Spinal cord (tissue), 9 donors: ENCODE measurements at regions not wholly inside any gene's neighbourhood (a gene's known extent, or its start where the extent isn't known, plus 50 kb on each side); places are given as distances from the start of the nearest gene placed in this dataset.

Source experiments
- DNase-seq, 6 donors: peaks; one replicate each; pipeline versions ENCODE4 v3.0.0 to v3.0.0-alpha.2; 2013 to 2015; ENCODE audit warnings: low spot score in 6 of 6, low read depth in 4 of 6
- H3K27ac ChIP-seq: one replicate; pipeline ENCODE4 v1.5.1; 2013; ENCODE audit warnings: low read depth, low read length, control low read depth
- H3K27me3 ChIP-seq: one replicate; pipeline ENCODE4 v1.6.1; 2013; ENCODE audit warnings: low read length; ENCODE audit not compliant: control insufficient read depth, insufficient read depth
- H3K36me3 ChIP-seq: one replicate; pipeline ENCODE4 v1.6.1; 2013; ENCODE audit warnings: low read length; ENCODE audit not compliant: control insufficient read depth, insufficient read depth
- H3K4me1 ChIP-seq: one replicate; pipeline ENCODE4 v1.6.1; 2013; ENCODE audit warnings: low read length; ENCODE audit not compliant: control insufficient read depth, insufficient read depth
- H3K4me3 ChIP-seq: one replicate; pipeline ENCODE4 v1.5.1; 2013; ENCODE audit warnings: low read depth, low read length, control low read depth
- H3K9me3 ChIP-seq: one replicate; pipeline ENCODE4 v1.6.1; 2013; ENCODE audit warnings: low read length; ENCODE audit not compliant: control insufficient read depth, insufficient read depth
- WGBS: methylation state at CpG from one replicate; pipeline ENCODE4 v1.1.5; 2013; ENCODE audit warnings: missing lambda C conversion rate; ENCODE audit not compliant: insufficient coverage; 5-methylcytosine and 5-hydroxymethylcytosine counted together
- donor health status: healthy.

GRCh38 chr12:29880987-29881386, 97.2 kb upstream of the TMTC1 start:
- WGBS = no CpG with 5 or more reads among the region's 3 CpGs
- no peak for DNase-seq
- no peaks in the 10 kb centered on the region for H3K4me1 ChIP-seq
- H3K27me3 ChIP-seq = no peaks in the 10 kb centered on the region
- H3K9me3 ChIP-seq = no peaks in the 10 kb centered on the region
- H3K36me3 ChIP-seq = no peaks in the 10 kb centered on the region
- H3K27ac ChIP-seq = no peak overlapping the region
- H3K4me3 ChIP-seq = no peak overlapping the region

- H3K27me3 ChIP-seq = no peaks in the 10 kb centered on the region
- WGBS = 87% methylated on average over 3 of the region's 4 CpGs
- H3K4me3 ChIP-seq = no peak overlapping the region
- no peak overlapping the region for H3K27ac ChIP-seq
- H3K9me3 ChIP-seq = no peaks in the 10 kb centered on the region
- no peak for DNase-seq
- H3K4me1 ChIP-seq = no peaks in the 10 kb centered on the region
- H3K36me3 ChIP-seq = no peaks in the 10 kb centered on the region
Measured at GRCh38 chr12:29879606-29880308, 96.0 kb upstream of the TMTC1 start.

- DNase-seq = no peak
Measured at GRCh38 chr12:29869946-29870345, 86.2 kb upstream of the TMTC1 start.

GRCh38 chr12:29867823-29868222, 84.1 kb upstream of the TMTC1 start:
- DNase-seq = no peak
- Histone ChIP-seq H3K27ac (no peak overlapping the region), H3K9me3 (no peaks in the 10 kb centered on the region), H3K4me3 (no peak overlapping the region), H3K36me3 (no peaks in the 10 kb centered on the region), H3K4me1 (no peaks in the 10 kb centered on the region), H3K27me3 (no peaks in the 10 kb centered on the region)
- WGBS = 89% methylated on average over 5 of the region's 6 CpGs

More at GRCh38 chr12:29869946-29870345, 86.2 kb upstream of the TMTC1 start:
- no CpG with 5 or more reads among the region's 1 CpG for WGBS
- Histone ChIP-seq H3K27me3 (no peaks in the 10 kb centered on the region), H3K4me3 (no peak overlapping the region), H3K9me3 (no peaks in the 10 kb centered on the region), H3K36me3 (no peaks in the 10 kb centered on the region), H3K4me1 (no peaks in the 10 kb centered on the region), H3K27ac (no peak overlapping the region)

GRCh38 chr12:29863665-29864064, 79.9 kb upstream of the TMTC1 start:
- WGBS = no CpG with 5 or more reads among the region's 1 CpG
- H3K27ac ChIP-seq = no peak overlapping the region
- DNase-seq = no peak
- H3K27me3 ChIP-seq = no peaks in the 10 kb centered on the region
- H3K4me3 ChIP-seq = no peak overlapping the region
- H3K4me1 ChIP-seq = no peaks in the 10 kb centered on the region
- H3K36me3 ChIP-seq = no peaks in the 10 kb centered on the region
- H3K9me3 ChIP-seq = no peaks in the 10 kb centered on the region

- no peaks in the 10 kb centered on the region for H3K36me3 ChIP-seq
- H3K4me3 ChIP-seq = no peak overlapping the region
- 18% methylated on average over 1 of the region's 2 CpGs for WGBS
- H3K27ac ChIP-seq = no peak overlapping the region
- DNase-seq = peak in 3 of 6 donors; percentile 5 to 79 (median 68)
- no peaks in the 10 kb centered on the region for H3K4me1 ChIP-seq
- no peaks in the 10 kb centered on the region for H3K27me3 ChIP-seq
- no peaks in the 10 kb centered on the region for H3K9me3 ChIP-seq
Measured at GRCh38 chr12:29858270-29858786, 74.6 kb upstream of the TMTC1 start.

DNA sequence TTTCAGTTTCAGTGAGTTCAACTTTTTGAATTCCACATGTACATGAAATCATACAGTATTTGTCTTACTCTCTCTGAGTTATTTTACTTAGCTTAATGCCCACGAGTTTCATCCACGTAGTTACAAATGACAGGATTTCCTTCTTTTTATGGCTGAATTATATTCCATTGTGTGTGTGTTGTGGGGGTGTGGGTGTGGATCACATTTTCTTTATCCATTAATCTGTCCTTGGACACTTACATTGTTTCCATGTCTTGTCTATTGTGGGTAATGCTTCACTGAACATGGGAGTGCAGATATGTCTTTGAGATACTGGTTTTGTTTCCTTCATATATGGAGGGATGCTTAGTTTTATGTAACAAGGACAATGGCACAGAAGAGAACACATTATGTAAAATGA, 63.5 kb upstream of the TMTC1 start:
- Histone ChIP-seq H3K27me3 (no peaks in the 10 kb centered on the region), H3K36me3 (no peaks in the 10 kb centered on the region), H3K27ac (no peak overlapping the region), H3K4me3 (no peak overlapping the region), H3K9me3 (peaks cover 1% of the 10 kb centered on the region), H3K4me1 (no peaks in the 10 kb centered on the region)
- no CpG with 5 or more reads among the region's 2 CpGs for WGBS
- no peak for DNase-seq

- H3K9me3 ChIP-seq = peaks cover 1% of the 10 kb centered on the region
- no peaks in the 10 kb centered on the region for H3K27me3 ChIP-seq
- no peak overlapping the region for H3K4me3 ChIP-seq
- WGBS = 86% methylated on average over 1 of the region's 2 CpGs
- H3K27ac ChIP-seq = no peak overlapping the region
- no peaks in the 10 kb centered on the region for H3K36me3 ChIP-seq
- no peak for DNase-seq
- no peaks in the 10 kb centered on the region for H3K4me1 ChIP-seq
Measured at GRCh38 chr12:29844667-29845066, 60.9 kb upstream of the TMTC1 start.

DNA sequence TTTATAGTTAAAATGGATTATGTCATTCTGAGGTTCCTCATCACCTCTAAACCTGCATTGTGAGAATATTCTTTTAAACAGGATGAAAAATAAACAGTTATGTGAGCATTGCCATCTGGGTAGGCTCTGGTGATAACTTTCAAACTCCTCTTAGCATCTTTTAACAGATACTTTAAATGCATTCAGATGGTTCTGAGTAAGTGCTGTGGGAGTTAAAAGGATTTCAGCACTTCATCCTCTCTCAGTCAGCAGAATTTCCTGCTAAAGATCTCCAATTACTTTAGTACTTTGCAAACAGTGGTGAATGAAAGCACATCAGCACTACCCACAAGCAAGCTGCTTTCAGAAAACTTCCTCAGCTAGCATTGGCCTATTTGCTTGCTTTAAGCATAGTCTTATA, 59.3 kb upstream of the TMTC1 start:
- Histone ChIP-seq H3K4me1 (no peaks in the 10 kb centered on the region), H3K9me3 (no peaks in the 10 kb centered on the region), H3K27me3 (no peaks in the 10 kb centered on the region), H3K27ac (no peak overlapping the region), H3K36me3 (no peaks in the 10 kb centered on the region), H3K4me3 (no peak overlapping the region)
- DNase-seq = peak in 2 of 6 donors; percentile 20 to 39

DNA sequence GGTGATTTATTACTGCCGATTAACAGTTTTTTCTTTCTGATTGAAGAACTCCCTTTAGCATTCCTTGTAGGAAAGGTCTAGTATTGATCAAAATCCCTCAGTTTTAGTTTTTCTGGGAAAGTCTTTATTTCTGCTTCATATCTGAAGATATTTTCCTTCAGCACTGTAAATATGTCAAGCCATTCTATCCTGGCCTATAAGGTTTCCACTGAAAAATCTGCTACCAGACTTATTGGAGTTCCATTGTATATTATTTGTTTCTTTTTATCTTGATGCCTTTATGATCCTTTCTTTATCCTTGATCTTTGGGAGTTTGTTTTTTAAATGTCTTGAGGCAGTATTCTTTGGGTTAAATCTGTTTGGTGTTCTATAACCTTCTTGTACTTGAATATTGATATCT, 55.0 kb upstream of the TMTC1 start:
- no CpG with 5 or more reads among the region's 1 CpG for WGBS
- H3K27me3 ChIP-seq = no peaks in the 10 kb centered on the region
- no peak overlapping the region for H3K4me3 ChIP-seq
- DNase-seq = no peak
- H3K36me3 ChIP-seq = no peaks in the 10 kb centered on the region
- H3K9me3 ChIP-seq = no peaks in the 10 kb centered on the region
- H3K27ac ChIP-seq = no peak overlapping the region
- H3K4me1 ChIP-seq = no peaks in the 10 kb centered on the region
